B cell (primary cell): ENCODE measurements at regions not wholly inside any gene's neighbourhood (a gene's known extent, or its start where the extent isn't known, plus 50 kb on each side); places are given as distances from the start of the nearest gene placed in this dataset.

Source experiments
- ATAC-seq: fragments of 200-7000 bp; cut with Tn5 transposase; one replicate; pipeline ENCODE4 v1.10.0; 2021; ENCODE audit warnings: low read depth, mild to moderate bottlenecking, moderate number of reproducible peaks, moderate library complexity
- CTCF ChIA-PET: fragments of 350-600 bp; sonication (Branson Sonifier 250); formaldehyde crosslinking; loops from one replicate; lab custom pipeline; 2021; ENCODE audit warnings: antibody characterized with exemption, inconsistent platforms; lab: Charles Lee
- POLR2A ChIA-PET: fragments of 350-600 bp; sonication (Branson Sonifier 250); formaldehyde crosslinking; loops from one replicate; lab custom pipeline; 2021; ENCODE audit warnings: antibody characterized with exemption; lab: Charles Lee
- DNase-seq: peaks from one replicate; pipeline ENCODE4 v3.0.0; 2013
- H2AFZ ChIP-seq: 2 replicates; pipeline ENCODE4 v1.6.1; 2012; ENCODE audit warnings: mild to moderate bottlenecking, low read depth, low read length; ENCODE audit not compliant: insufficient read depth, poor library complexity, severe bottlenecking
- H3K27ac ChIP-seq, 2 donors: 1 replicate in 1 of 2; 2 replicates in 1 of 2; pipeline ENCODE4 v1.5.1; 2012 to 2013; ENCODE audit warnings: low read length in 2 of 2, mild to moderate bottlenecking in 2 of 2, moderate library complexity in 1 of 2
- H3K27me3 ChIP-seq, 4 experiments: fragments of 200-600 bp in 1 of 4; sonication (generic) in 1 of 4; replicated peaks in 1 of 4; 1 replicate in 2 of 4; 2 replicates in 2 of 4; pipeline versions ENCODE4 v1.6.1 to v1.7.0; 2013 to 2016; ENCODE audit warnings: low read length in 3 of 4, mild to moderate bottlenecking in 2 of 4, mixed read lengths in 1 of 4, moderate library complexity in 1 of 4; ENCODE audit not compliant: insufficient read depth in 4 of 4, control insufficient read depth in 3 of 4; ENCODE audit errors: control extremely low read depth in 1 of 4
- H3K36me3 ChIP-seq, 2 experiments: replicated peaks in 1 of 2; 1 replicate in 1 of 2; 2 replicates in 1 of 2; pipeline versions ENCODE4 v1.6.1 to v1.7.1; 2013; ENCODE audit warnings: low read length in 1 of 2; ENCODE audit not compliant: insufficient read depth in 2 of 2, control insufficient read depth in 1 of 2; ENCODE audit errors: control extremely low read depth in 1 of 2, extremely low read depth in 1 of 2
- H3K4me1 ChIP-seq, 2 donors: fragments of 200-600 bp in 1 of 2; sonication (generic) in 1 of 2; 1 replicate in 1 of 2; 2 replicates in 1 of 2; pipeline versions ENCODE4 v1.5.1 to v1.6.1; 2013 to 2017; ENCODE audit warnings: low read length in 2 of 2; ENCODE audit not compliant: control insufficient read depth in 2 of 2, insufficient read depth in 2 of 2
- H3K4me2 ChIP-seq: replicated peaks from 2 replicates; pipeline ENCODE3; 2012; ENCODE audit warnings: mild to moderate bottlenecking, low read depth, low read length; ENCODE audit not compliant: poor library complexity, severe bottlenecking
- H3K4me3 ChIP-seq, 5 experiments: fragments of 200-600 bp in 1 of 5; sonication (generic) in 1 of 5; 1 replicate in 3 of 5; 2 replicates in 2 of 5; pipeline versions ENCODE4 v1.5.1 to v1.7.0; 2011 to 2016; ENCODE audit warnings: low read length in 4 of 5, mild to moderate bottlenecking in 4 of 5, low read depth in 2 of 5, control low read depth in 1 of 5, moderate library complexity in 1 of 5; ENCODE audit not compliant: insufficient read depth in 1 of 5; ENCODE audit errors: control extremely low read depth in 1 of 5, extremely low read depth in 1 of 5
- H3K79me2 ChIP-seq: fragments of 200-600 bp; sonication (generic); one replicate; pipeline ENCODE4 v1.6.0; 2016; ENCODE audit warnings: low read length; ENCODE audit not compliant: control insufficient read depth, insufficient read depth
- H3K9ac ChIP-seq: fragments of 200-600 bp; sonication (generic); 2 replicates; pipeline ENCODE4 v1.6.1; 2017; ENCODE audit warnings: mild to moderate bottlenecking, low read length, moderate library complexity
- H3K9me3 ChIP-seq, 3 donors: one replicate each; pipeline versions ENCODE4 v1.6.1 to v1.7.1; 2013; ENCODE audit warnings: low read length in 2 of 3; ENCODE audit not compliant: control insufficient read depth in 2 of 3, insufficient read depth in 1 of 3; ENCODE audit errors: control extremely low read depth in 1 of 3
- H4K20me1 ChIP-seq: 2 replicates; pipeline ENCODE4 v1.6.0; 2012; ENCODE audit warnings: mild to moderate bottlenecking, low read length; ENCODE audit not compliant: insufficient read depth, control insufficient read depth, poor library complexity, severe bottlenecking
- H3K27ac Mint-ChIP-seq: one replicate; pipeline ENCODE4 v1.8.0; 2021; ENCODE audit warnings: mixed read lengths
- H3K27me3 Mint-ChIP-seq: one replicate; pipeline ENCODE4 v1.8.0; 2021; ENCODE audit warnings: mixed read lengths
- H3K4me1 Mint-ChIP-seq: one replicate; pipeline ENCODE4 v1.8.0; 2021; ENCODE audit warnings: mixed read lengths
- H3K4me3 Mint-ChIP-seq: one replicate; pipeline ENCODE4 v1.8.0; 2021; ENCODE audit warnings: mixed read lengths
- H3K9me3 Mint-ChIP-seq: one replicate; pipeline ENCODE4 v1.8.0; 2022; ENCODE audit warnings: mixed read lengths; ENCODE audit not compliant: insufficient read depth
- CTCF ChIP-seq: fragments of 200-600 bp; IDR thresholded peaks from one replicate; pipeline ENCODE4 v1.8.0; 2022; ENCODE audit warnings: antibody characterized with exemption, mild to moderate bottlenecking
- EZH2 ChIP-seq: IDR thresholded peaks from 2 replicates; pipeline ENCODE4 v1.6.1; 2012; ENCODE audit warnings: borderline replicate concordance, low read depth, mild to moderate bottlenecking, moderate library complexity, low read length; ENCODE audit not compliant: insufficient read depth, poor library complexity, severe bottlenecking
- WGBS: methylation state at CpG from one replicate; pipeline ENCODE4 v1.1.5; 2013; ENCODE audit warnings: missing lambda C conversion rate; ENCODE audit not compliant: insufficient coverage; 5-methylcytosine and 5-hydroxymethylcytosine counted together
- intact Hi-C: fragments of 100-400 bp; cut with micrococcal nuclease; formaldehyde crosslinking; loops from one replicate; pipeline ENCODE4 v1.10.0; 2022

GRCh38 chr4:110365761-110366160 is 110.2 kb upstream of the ENPEP start:
- ATAC-seq (no peak), DNase-seq (no peak)
- Histone ChIP-seq H3K27me3 (no peaks in the 10 kb centered on the region), H3K4me1 (no peaks in the 10 kb centered on the region), H4K20me1 (no peaks in the 10 kb centered on the region), H3K9me3 (no peaks in the 10 kb centered on the region), H3K79me2 (no peaks in the 10 kb centered on the region), H3K36me3 (no peaks in the 10 kb centered on the region), H3K4me3 (no peak overlapping the region), H3K27ac (no peak overlapping the region), H3K4me2 (no peak overlapping the region), H3K9ac (no peak overlapping the region), H2AFZ (no peak overlapping the region)
- no peak for TF ChIP-seq CTCF
- TF ChIP-seq EZH2: no peak
- Mint-ChIP-seq H3K4me1 (no peaks in the 10 kb centered on the region), H3K4me3 (no peak overlapping the region), H3K27me3 (peaks cover 3% of the 10 kb centered on the region), H3K27ac (no peak overlapping the region), H3K9me3 (no peaks in the 10 kb centered on the region)
- intact Hi-C loops: no loop called here
- CTCF ChIA-PET: interaction anchor here (1.2 kb wide), 1 partner anchor 17 kb away, joined by 3 read pairs; no protein-coding TSS in a partner anchor
- POLR2A ChIA-PET: no interaction called here
- no CpG with 5 or more reads among the region's 1 CpG for WGBS

DNA sequence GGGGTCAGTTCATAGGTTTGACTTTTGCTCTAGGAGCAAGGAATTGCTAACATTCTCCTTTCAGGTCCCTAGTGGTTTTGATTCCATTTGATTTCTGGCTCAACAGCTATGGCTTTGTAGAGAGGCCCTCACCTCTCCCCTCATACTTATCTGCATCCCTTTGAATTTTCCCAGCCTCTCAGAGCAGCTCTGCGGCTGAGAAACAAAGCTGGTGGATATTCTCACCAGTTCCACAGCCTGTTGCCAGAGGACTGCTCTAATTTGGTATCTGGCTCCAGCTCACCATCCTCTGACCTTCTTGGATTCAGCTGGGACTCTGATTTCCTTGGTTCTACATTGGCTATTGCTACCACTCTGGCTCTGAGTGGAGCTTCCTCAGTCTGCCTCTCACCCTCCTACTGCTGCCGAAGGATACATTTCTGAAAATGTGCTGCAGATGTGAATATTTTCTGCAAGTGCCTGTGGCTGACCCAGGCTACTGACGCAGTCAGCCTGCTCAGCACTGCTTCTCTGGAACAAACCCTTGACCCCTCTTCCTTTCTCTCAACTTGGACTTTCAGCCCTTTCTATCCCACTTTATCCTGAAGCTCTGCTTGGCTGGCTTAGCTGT is 110.9 kb upstream of the ENPEP start:
- POLR2A ChIA-PET: no interaction called here
- Histone ChIP-seq H3K4me2 (no peak overlapping the region), H2AFZ (no peak overlapping the region), H3K36me3 (no peaks in the 10 kb centered on the region), H3K27me3 (no peaks in the 10 kb centered on the region), H4K20me1 (no peaks in the 10 kb centered on the region), H3K27ac (no peak overlapping the region), H3K79me2 (no peaks in the 10 kb centered on the region), H3K4me1 (no peaks in the 10 kb centered on the region), H3K9me3 (no peaks in the 10 kb centered on the region), H3K4me3 (no peak overlapping the region), H3K9ac (no peak overlapping the region)
- CTCF ChIA-PET: interaction anchor here (1.2 kb wide), 1 partner anchor 18 kb away, joined by 3 read pairs; no protein-coding TSS in a partner anchor
- Mint-ChIP-seq H3K27ac (no peak overlapping the region), H3K9me3 (no peaks in the 10 kb centered on the region), H3K4me1 (no peaks in the 10 kb centered on the region), H3K27me3 (peaks cover 3% of the 10 kb centered on the region), H3K4me3 (no peak overlapping the region)
- ATAC-seq (no peak), DNase-seq (no peak)
- no peak for TF ChIP-seq EZH2
- no peak for TF ChIP-seq CTCF
- WGBS: 90% methylated on average over 2 of the region's 3 CpGs
- intact Hi-C loops: no loop called here
